Coronary artery (tissue), 2 donors: ENCODE measurements at regions not wholly inside any gene's neighbourhood (a gene's known extent, or its start where the extent isn't known, plus 50 kb on each side); places are given as distances from the start of the nearest gene placed in this dataset.

Experiments used
- DNase-seq: peaks from one replicate; pipeline ENCODE4 v3.0.0-alpha.2; 2017; ENCODE audit warnings: low spot score
- H3K27ac ChIP-seq, 2 donors: fragments of 200-600 bp; sonication (generic); one replicate each; pipeline ENCODE4 v1.5.1; 2016 to 2019
- H3K4me3 ChIP-seq: fragments of 200-600 bp; sonication (generic); 2 replicates; pipeline ENCODE4 v1.5.1; 2016; ENCODE audit warnings: mild to moderate bottlenecking, moderate library complexity
- CTCF ChIP-seq: fragments of 200-600 bp; sonication (generic); IDR thresholded peaks from one replicate; pipeline ENCODE4 v1.5.1; 2019; ENCODE audit warnings: antibody characterized with exemption

- TF ChIP-seq CTCF, result no peak
- no peak overlapping the region for H3K27ac ChIP-seq
- DNase-seq, result no peak
- no peak overlapping the region for H3K4me3 ChIP-seq
Measured at GRCh38 chr1:38120552-38121230, 74.1 kb upstream of the POU3F1 start.

GRCh38 chr1:38118976-38119375 is 72.4 kb upstream of the POU3F1 start:
- no peak for TF ChIP-seq CTCF
- Histone ChIP-seq H3K27ac (no peak overlapping the region), H3K4me3 (no peak overlapping the region)
- DNase-seq, result no peak

- Histone ChIP-seq H3K4me3 (no peak overlapping the region), H3K27ac (no peak overlapping the region)
- TF ChIP-seq CTCF, result no peak
- DNase-seq, result no peak
Measured at GRCh38 chr1:38117444-38117887, 70.9 kb upstream of the POU3F1 start.

GRCh38 chr1:38115682-38116202 is 69.1 kb upstream of the POU3F1 start:
- no peak overlapping the region for H3K27ac ChIP-seq
- no peak for DNase-seq
- no peak for TF ChIP-seq CTCF
- H3K4me3 ChIP-seq, result no peak overlapping the region

GRCh38 chr1:38115226-38115625 is 68.6 kb upstream of the POU3F1 start:
- Histone ChIP-seq H3K27ac (no peak overlapping the region), H3K4me3 (no peak overlapping the region)
- no peak for DNase-seq
- no peak for TF ChIP-seq CTCF

GRCh38 chr1:38114241-38115026 is 67.8 kb upstream of the POU3F1 start:
- TF ChIP-seq CTCF, result no peak
- DNase-seq, result no peak
- peak overlapping the region; percentile 22 to 24 for H3K27ac ChIP-seq

More at GRCh38 chr1:38114241-38115026, 67.8 kb upstream of the POU3F1 start:
- no peak overlapping the region for H3K4me3 ChIP-seq
